DMS114 treated with DMSO at 0.1 percent for 48 hours (cell line): ENCODE measurements at regions not wholly inside any gene's neighbourhood (a gene's known extent, or its start where the extent isn't known, plus 50 kb on each side); places are given as distances from the start of the nearest gene placed in this dataset.
"Not testable (repeated sequence)": the region's sequence is repeated elsewhere in the genome, so short reads cannot be mapped to it uniquely, and the experiment has no call there.

ENCODE experiments used
- DNase-seq: peaks from one replicate; lab custom pipeline; 2025; ENCODE audit not compliant: unreplicated experiment; lab: John Stamatoyannopoulos, UW

GRCh38 chr7:42726066-42726785 is 185.6 kb downstream of the C7orf25 start:
- DNase-seq = no peak

- DNase-seq = no peak
Observed at GRCh38 chr7:42722716-42723115, 189.2 kb downstream of the C7orf25 start.

GRCh38 chr7:42722198-42722597 is 189.7 kb downstream of the C7orf25 start:
- DNase-seq = no peak

GRCh38 chr7:42720991-42721796 is 190.7 kb downstream of the C7orf25 start:
- no peak for DNase-seq

GRCh38 chr7:42720012-42720411 is 191.9 kb downstream of the C7orf25 start:
- DNase-seq = no peak

- DNase-seq = not testable (repeated sequence)
Observed at GRCh38 chr7:42718466-42718865, 193.4 kb downstream of the C7orf25 start.

GRCh38 chr7:42714356-42714755 is 197.5 kb downstream of the C7orf25 start:
- no peak for DNase-seq

- no peak for DNase-seq
Observed at GRCh38 chr7:42709284-42709683, 202.6 kb downstream of the C7orf25 start.

GRCh38 chr7:42704710-42705109 is 207.2 kb downstream of the C7orf25 start:
- DNase-seq = no peak

- DNase-seq = no peak
Observed at GRCh38 chr7:42702647-42703046, 209.2 kb downstream of the C7orf25 start.

GRCh38 chr7:42700406-42701327 is 211.2 kb downstream of the C7orf25 start:
- no peak for DNase-seq

GRCh38 chr7:42699380-42700178 is 212.3 kb downstream of the C7orf25 start:
- no peak for DNase-seq

- no peak for DNase-seq
Observed at GRCh38 chr7:42698600-42699374, 213.1 kb downstream of the C7orf25 start.

- DNase-seq = no peak
Observed at GRCh38 chr7:42694894-42695507, 216.9 kb downstream of the C7orf25 start.

- DNase-seq = no peak
Observed at GRCh38 chr7:42693722-42694121, 218.1 kb downstream of the C7orf25 start.

- no peak for DNase-seq
Observed at GRCh38 chr7:42692621-42693020, 219.2 kb downstream of the C7orf25 start.

- peak; percentile 17 for DNase-seq
Observed at GRCh38 chr7:42690794-42691639, 220.9 kb downstream of the C7orf25 start.

- DNase-seq = no peak
Observed at GRCh38 chr7:42689626-42690025, 222.2 kb downstream of the C7orf25 start.

- no peak for DNase-seq
Observed at GRCh38 chr7:42688056-42688371, 223.9 kb downstream of the C7orf25 start.
